ENCODE measurements at regions not wholly inside any gene's neighbourhood (a gene's known extent, or its start where the extent isn't known, plus 50 kb on each side); places are given as distances from the start of the nearest gene placed in this dataset.

GRCh38 chr21:41680444-41681347, 86.2 kb downstream of the RIPK4 start:
- no peak for TF ChIP-seq GATA2 (CRISPR knock-in tag; IDR thresholded peaks at IDR 0.05)
- TF ChIP-seq, protein P1, sequence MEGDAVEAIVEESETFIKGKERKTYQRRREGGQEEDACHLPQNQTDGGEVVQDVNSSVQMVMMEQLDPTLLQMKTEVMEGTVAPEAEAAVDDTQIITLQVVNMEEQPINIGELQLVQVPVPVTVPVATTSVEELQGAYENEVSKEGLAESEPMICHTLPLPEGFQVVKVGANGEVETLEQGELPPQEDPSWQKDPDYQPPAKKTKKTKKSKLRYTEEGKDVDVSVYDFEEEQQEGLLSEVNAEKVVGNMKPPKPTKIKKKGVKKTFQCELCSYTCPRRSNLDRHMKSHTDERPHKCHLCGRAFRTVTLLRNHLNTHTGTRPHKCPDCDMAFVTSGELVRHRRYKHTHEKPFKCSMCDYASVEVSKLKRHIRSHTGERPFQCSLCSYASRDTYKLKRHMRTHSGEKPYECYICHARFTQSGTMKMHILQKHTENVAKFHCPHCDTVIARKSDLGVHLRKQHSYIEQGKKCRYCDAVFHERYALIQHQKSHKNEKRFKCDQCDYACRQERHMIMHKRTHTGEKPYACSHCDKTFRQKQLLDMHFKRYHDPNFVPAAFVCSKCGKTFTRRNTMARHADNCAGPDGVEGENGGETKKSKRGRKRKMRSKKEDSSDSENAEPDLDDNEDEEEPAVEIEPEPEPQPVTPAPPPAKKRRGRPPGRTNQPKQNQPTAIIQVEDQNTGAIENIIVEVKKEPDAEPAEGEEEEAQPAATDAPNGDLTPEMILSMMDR (IDR thresholded peaks at IDR 0.05): no peak
- no peak for TF ChIP-seq NRF1 (IDR thresholded peaks at IDR 0.05; ENCODE audit: low read depth, low read length)
- no peak for TF ChIP-seq RFX5 (IDR thresholded peaks at IDR 0.05; ENCODE audit: low read length)

Data from SK-N-SH (cell line).